Testis (tissue), 2 donors: ENCODE measurements at regions not wholly inside any gene's neighbourhood (a gene's known extent, or its start where the extent isn't known, plus 50 kb on each side); places are given as distances from the start of the nearest gene placed in this dataset.

ENCODE experiments used
- DNase-seq: peaks from one replicate; pipeline ENCODE4 v3.0.0-alpha.2; 2019
- H3K27ac ChIP-seq, 2 donors: fragments of 200-600 bp; sonication (generic); one replicate each; pipeline ENCODE4 v1.5.1; 2019
- H3K27me3 ChIP-seq: fragments of 200-600 bp; sonication (generic); one replicate; pipeline ENCODE4 v1.5.1; 2019
- H3K36me3 ChIP-seq: fragments of 200-600 bp; sonication (generic); one replicate; pipeline ENCODE4 v1.5.1; 2017; ENCODE audit warnings: low read depth; ENCODE audit errors: missing control alignments
- H3K4me1 ChIP-seq: fragments of 200-600 bp; sonication (generic); one replicate; pipeline ENCODE4 v1.5.1; 2019
- H3K4me3 ChIP-seq, 2 donors: fragments of 200-600 bp; sonication (generic); one replicate each; pipeline ENCODE4 v1.5.1; 2017 to 2019
- H3K9me3 ChIP-seq: fragments of 200-600 bp; sonication (generic); one replicate; pipeline ENCODE4 v1.5.1; 2017
- POLR2A ChIP-seq: fragments of 450-650 bp; IDR thresholded peaks from one replicate; pipeline ENCODE4 v1.6.1; 2017; ENCODE audit warnings: antibody characterized with exemption, mild to moderate bottlenecking, moderate library complexity
- WGBS, 2 donors: methylation state at CpG; one replicate each; pipeline ENCODE4 v1.1.5; 2018; 5-methylcytosine and 5-hydroxymethylcytosine counted together
- intact Hi-C: fragments of 100-400 bp; cut with DNase I; formaldehyde crosslinking; loops from one replicate; pipeline ENCODE4 v1.15.1; 2023; ENCODE audit warnings: low total_unique reads
- TF ChIP-seq, protein P1 (sequence below), 3 experiments: fragments of 450-650 bp in 2 of 3; fragments of 200-600 bp in 1 of 3; sonication (generic) in 1 of 3; IDR thresholded peaks; one replicate each; pipeline ENCODE4 v1.5.1; 2016 to 2019; ENCODE audit warnings: antibody characterized with exemption in 3 of 3, mild to moderate bottlenecking in 2 of 3, moderate library complexity in 1 of 3

DNA sequence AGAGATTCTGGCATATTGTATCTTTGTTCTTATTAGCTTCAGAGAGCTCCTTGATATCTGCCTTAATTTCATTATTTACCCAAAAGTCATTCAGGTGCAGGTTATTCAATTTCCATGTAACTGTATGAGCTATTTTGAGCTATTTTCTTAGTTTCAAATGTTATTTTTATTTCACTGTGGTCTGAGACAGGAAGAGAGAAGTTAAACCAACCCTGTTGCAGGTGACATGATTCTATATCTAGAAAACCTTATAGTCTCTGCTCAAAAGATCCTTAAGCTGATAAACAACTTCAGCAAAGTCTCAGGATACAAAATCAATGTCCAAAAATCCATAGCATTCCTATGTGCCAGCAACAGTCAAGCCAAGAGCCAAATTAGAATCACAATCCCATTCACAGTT is 1644.0 kb upstream of the B3GALT2 start:
- Histone ChIP-seq H3K9me3 (no peaks in the 10 kb centered on the region), H3K27me3 (no peaks in the 10 kb centered on the region), H3K4me3 (no peak overlapping the region), H3K4me1 (no peaks in the 10 kb centered on the region), H3K27ac (no peak overlapping the region), H3K36me3 (no peaks in the 10 kb centered on the region)
- TF ChIP-seq, protein P1, sequence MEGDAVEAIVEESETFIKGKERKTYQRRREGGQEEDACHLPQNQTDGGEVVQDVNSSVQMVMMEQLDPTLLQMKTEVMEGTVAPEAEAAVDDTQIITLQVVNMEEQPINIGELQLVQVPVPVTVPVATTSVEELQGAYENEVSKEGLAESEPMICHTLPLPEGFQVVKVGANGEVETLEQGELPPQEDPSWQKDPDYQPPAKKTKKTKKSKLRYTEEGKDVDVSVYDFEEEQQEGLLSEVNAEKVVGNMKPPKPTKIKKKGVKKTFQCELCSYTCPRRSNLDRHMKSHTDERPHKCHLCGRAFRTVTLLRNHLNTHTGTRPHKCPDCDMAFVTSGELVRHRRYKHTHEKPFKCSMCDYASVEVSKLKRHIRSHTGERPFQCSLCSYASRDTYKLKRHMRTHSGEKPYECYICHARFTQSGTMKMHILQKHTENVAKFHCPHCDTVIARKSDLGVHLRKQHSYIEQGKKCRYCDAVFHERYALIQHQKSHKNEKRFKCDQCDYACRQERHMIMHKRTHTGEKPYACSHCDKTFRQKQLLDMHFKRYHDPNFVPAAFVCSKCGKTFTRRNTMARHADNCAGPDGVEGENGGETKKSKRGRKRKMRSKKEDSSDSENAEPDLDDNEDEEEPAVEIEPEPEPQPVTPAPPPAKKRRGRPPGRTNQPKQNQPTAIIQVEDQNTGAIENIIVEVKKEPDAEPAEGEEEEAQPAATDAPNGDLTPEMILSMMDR (IDR thresholded peaks at IDR 0.05) = no peak
- TF ChIP-seq POLR2A = no peak
- intact Hi-C loops = no loop called here
- no peak for DNase-seq

- H3K4me1 ChIP-seq = no peaks in the 10 kb centered on the region
- intact Hi-C loops = no loop called here
- DNase-seq = no peak
- H3K36me3 ChIP-seq = no peaks in the 10 kb centered on the region
- no peak for TF ChIP-seq POLR2A
- TF ChIP-seq, protein P1 (IDR thresholded peaks at IDR 0.05) = no peak
- H3K4me3 ChIP-seq = no peak overlapping the region
- H3K27ac ChIP-seq = no peak overlapping the region
- no peaks in the 10 kb centered on the region for H3K27me3 ChIP-seq
- no peaks in the 10 kb centered on the region for H3K9me3 ChIP-seq
These were observed 1643.1 kb upstream of the B3GALT2 start for GRCh38 chr1:194829492-194829891.

GRCh38 chr1:194825382-194825781 is 1639.0 kb upstream of the B3GALT2 start:
- Histone ChIP-seq H3K27ac (no peak overlapping the region), H3K27me3 (no peaks in the 10 kb centered on the region), H3K4me1 (no peaks in the 10 kb centered on the region), H3K9me3 (no peaks in the 10 kb centered on the region), H3K36me3 (no peaks in the 10 kb centered on the region), H3K4me3 (no peak overlapping the region)
- intact Hi-C loops = no loop called here
- no peak for TF ChIP-seq POLR2A
- TF ChIP-seq, protein P1 (IDR thresholded peaks at IDR 0.05) = no peak
- 72 to 85% methylated on average over 1 of the region's 1 CpG for WGBS, 2 donors
- no peak for DNase-seq

DNA sequence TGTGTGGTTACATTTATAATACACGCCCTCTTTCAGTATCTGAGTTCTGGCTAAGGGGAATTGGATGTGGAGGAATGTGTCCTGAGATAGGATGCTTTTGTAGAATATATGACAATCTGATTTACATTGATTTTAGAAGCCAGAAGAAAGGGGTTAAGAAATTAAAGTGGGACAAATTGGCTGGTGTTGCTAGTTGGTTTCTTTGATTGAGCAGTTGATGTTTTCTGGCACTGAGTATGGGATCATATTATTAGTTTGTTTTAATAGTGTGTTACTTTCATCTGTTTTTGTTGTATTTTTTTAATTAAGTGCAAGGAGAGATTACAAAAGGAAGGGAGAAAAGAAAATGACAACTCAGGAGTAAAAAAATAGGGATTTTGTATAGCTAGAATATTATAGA is 1634.7 kb upstream of the B3GALT2 start:
- no peak for TF ChIP-seq POLR2A
- TF ChIP-seq, protein P1 (IDR thresholded peaks at IDR 0.05) = no peak
- H3K4me3 ChIP-seq = no peak overlapping the region
- no peak for DNase-seq
- intact Hi-C loops = no loop called here
- H3K27me3 ChIP-seq = no peaks in the 10 kb centered on the region
- no peaks in the 10 kb centered on the region for H3K36me3 ChIP-seq
- no peak overlapping the region for H3K27ac ChIP-seq
- WGBS, 2 donors = 97 to 100% methylated on average over 1 of the region's 1 CpG
- H3K4me1 ChIP-seq = no peaks in the 10 kb centered on the region
- no peaks in the 10 kb centered on the region for H3K9me3 ChIP-seq

DNA sequence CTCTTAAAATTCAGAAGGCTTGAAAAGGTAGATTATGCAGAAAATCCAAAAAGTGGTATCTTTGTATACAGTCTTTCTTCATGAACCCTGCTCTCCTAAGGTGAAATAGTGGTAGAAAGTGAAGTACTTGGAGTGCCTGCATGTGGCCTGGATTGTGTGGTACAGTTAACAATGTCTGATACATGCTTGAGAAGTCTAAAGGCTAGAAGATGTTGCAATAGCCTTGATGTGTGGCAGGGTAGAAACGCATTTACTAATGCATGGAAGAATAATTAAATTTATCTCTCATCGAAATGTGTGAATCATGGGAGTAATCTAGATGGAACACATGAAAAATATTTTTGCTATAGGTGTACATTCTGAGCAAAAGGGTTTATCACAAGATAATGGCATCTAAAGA is 1632.3 kb upstream of the B3GALT2 start:
- WGBS, 2 donors = 89 to 93% methylated on average over 2 of the region's 2 CpGs
- no peaks in the 10 kb centered on the region for H3K4me1 ChIP-seq
- H3K9me3 ChIP-seq = no peaks in the 10 kb centered on the region
- intact Hi-C loops = no loop called here
- DNase-seq = no peak
- no peaks in the 10 kb centered on the region for H3K27me3 ChIP-seq
- no peak overlapping the region for H3K4me3 ChIP-seq
- TF ChIP-seq, protein P1 (IDR thresholded peaks at IDR 0.05) = no peak
- TF ChIP-seq POLR2A = no peak
- H3K36me3 ChIP-seq = no peaks in the 10 kb centered on the region
- H3K27ac ChIP-seq = no peak overlapping the region
